Dermis blood vessel endothelial cell (primary cell): ENCODE measurements at regions not wholly inside any gene's neighbourhood (a gene's known extent, or its start where the extent isn't known, plus 50 kb on each side); places are given as distances from the start of the nearest gene placed in this dataset.

Experiments used
- DNase-seq: peaks from one replicate; pipeline ENCODE4 v3.0.0; 2010

DNA sequence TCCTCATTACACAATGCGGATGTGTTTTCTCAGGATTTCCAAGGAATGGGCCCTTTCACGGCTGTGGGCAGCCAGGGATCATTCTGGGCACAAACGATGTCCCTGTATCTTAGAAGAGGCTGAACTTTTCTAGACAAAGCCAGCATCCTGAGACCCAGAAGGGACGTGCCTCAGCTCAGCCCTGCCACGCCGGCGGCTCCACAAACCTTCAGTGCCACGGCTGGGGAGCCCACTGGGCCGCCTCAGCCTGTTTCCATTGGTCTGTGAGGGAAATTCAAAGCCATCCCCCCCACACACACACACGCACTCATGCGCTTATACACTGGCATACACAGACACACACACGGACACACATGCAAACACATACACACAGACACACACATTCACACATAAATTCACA is 344.9 kb upstream of the MKI67 start:
- DNase-seq = no peak

DNA sequence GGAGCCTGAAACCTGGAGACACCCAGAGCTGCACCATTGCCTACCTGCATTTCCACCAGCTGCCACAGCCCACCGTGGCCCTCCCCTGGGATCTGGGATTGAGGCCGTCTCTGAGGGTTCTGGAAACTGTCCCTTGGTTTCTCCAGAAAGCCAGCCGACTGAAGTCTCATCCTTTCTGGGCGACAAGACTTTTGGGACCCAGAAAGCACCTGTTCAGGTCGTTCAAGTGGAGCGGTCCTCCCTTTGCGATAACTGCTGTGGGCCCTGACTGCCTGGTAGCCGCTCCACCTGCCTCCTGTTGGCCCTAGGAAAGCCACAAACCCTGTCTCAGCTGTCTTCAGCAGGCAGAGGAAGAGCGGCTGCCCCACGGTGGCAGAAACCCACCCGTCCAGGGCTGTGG is 346.0 kb upstream of the MKI67 start:
- DNase-seq = no peak

DNA sequence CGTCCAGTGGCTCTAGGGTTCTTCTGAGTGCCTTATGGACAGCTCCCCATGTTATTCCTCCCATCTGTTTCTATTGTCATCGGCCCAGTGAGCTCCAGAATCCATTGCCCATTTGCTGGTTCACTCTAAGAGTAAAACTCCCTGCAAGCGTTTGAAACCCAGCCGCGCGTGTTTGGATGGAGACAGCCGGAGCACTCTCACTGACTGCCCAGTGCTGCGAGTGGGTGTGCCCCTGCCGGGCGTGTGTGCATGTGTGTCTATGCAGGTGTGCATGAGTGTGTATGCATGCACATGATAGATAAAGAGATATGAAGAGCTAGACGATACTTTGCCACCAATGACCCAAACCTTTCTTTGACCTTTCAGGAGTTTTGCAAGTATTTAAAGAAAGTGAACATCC is 347.2 kb upstream of the MKI67 start:
- DNase-seq = no peak

DNA sequence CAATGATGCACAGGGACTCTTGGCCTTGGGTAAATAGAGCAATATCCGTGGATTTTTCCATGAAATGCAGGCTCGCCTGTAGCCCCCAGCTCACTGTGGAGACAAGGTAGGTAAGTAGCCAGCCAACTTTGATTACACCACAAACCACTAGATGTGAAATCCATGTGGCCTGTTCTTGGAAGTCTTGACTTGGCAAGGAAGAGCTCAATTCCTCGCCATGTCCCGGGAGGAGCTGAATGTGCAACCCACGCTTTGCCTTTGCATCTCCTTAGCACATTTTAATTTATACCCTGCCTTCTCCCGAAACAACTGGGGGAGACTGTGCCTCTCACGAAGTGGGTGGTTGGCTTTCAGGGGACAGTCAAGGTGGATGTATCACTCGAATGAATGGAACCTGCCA is 347.7 kb upstream of the MKI67 start:
- DNase-seq = no peak

DNA sequence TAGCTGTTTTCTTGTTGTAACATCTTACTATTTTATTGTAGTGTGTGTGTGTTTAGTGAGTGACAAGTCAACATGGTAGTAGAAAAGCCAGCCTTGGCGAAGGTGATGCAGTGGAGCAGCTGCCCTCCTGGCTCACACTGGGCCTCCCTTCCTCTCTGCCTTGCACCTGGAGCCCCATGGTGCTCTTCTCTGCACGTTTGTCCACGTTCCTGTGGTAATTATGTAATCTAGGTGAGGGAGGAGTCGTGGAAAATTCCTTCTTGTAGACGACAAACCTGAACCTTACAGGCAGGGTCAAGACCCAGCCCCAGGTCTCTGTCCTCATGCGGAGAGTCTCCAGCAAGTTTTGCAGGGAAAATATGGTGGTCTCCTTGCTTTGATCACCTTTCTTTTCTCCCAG is 348.3 kb upstream of the MKI67 start:
- no peak for DNase-seq

DNA sequence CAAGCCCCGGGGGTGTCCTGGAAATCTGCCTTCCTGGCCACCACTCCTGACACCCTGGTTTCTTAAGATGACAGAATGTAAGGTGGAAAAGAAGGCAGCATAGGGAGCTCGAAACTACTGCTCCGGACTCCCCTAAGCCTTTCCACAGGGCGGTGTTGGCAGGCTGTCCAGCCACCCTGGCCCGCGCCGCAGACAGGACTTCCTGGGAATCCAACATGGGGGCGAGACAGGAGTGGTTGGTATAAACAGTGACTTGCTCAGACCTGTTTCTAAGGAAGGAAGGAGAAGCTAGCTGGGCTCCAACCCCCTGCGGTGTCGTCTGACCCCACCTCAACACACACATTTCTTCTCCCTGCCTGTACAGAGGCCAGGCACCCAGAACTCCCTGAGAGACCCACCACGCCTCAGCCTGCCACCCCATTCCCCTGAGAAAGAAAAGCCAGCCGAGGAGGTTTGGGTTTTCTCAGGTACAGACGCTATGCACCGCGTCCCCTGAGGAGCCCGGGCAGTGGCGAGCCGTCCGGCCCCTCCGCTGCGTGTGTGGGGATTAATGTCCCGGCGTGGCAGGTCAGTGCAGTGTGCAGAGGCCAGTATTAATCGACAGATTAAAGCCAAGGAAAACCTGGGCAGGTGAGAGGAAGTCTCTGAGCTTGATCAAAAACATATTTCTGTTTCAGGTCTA is 349.6 kb upstream of the MKI67 start:
- DNase-seq = no peak

DNA sequence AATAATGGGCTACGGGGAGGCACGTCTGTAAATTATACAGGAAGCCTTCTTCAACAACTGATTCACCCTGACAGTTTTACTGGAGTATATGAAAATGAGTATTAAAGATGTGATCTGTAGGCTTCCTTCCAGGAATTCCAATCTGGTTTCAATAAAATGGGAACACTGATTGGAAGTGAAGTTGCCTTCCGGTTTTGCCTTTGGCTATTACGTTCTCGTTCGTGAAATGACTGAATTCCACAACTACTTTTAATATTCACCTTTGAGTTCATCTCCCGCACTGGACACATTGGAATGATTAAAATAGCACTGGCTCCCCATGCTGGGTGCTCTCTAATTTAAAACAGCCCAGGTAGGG is 350.1 kb upstream of the MKI67 start:
- no peak for DNase-seq

DNA sequence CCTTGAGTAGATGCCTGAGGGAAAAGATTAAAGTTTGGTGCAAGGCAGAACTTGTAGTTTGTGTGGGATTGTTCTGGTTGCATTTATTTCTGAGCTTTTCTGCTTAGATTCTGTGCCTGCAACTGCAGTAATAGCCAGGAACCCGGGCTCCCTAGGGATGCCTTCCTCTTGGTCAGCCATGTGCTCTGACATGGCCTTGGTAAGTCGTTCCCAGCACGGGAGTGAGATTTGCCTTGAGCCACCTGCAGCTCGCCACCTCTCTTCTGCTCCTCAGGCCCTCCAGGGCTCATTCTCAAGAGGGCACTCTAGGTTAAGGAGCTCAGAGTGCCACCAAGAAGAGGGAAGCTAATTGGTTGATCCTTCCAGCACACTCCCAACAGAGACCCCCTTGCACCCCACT is 350.6 kb upstream of the MKI67 start:
- DNase-seq = no peak

DNA sequence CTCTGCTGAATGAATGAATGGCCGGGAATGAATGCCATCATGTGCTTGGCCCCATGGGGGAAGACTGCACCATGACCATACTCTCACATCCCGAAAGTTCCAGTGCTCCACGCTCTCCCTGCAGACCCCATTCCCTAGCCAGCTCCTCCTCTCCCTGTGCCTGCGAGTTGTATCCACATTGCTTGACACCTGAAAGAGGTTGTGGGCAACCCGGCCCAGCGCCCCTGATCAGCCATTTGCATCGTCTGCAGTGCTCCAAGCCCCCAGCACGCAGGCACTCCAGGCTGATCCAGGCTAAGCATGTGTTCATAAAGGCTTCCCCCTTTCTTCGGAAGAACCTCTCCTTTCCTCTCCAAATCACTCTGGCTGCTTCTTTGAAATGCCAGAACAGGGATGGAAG is 354.4 kb upstream of the MKI67 start:
- no peak for DNase-seq

DNA sequence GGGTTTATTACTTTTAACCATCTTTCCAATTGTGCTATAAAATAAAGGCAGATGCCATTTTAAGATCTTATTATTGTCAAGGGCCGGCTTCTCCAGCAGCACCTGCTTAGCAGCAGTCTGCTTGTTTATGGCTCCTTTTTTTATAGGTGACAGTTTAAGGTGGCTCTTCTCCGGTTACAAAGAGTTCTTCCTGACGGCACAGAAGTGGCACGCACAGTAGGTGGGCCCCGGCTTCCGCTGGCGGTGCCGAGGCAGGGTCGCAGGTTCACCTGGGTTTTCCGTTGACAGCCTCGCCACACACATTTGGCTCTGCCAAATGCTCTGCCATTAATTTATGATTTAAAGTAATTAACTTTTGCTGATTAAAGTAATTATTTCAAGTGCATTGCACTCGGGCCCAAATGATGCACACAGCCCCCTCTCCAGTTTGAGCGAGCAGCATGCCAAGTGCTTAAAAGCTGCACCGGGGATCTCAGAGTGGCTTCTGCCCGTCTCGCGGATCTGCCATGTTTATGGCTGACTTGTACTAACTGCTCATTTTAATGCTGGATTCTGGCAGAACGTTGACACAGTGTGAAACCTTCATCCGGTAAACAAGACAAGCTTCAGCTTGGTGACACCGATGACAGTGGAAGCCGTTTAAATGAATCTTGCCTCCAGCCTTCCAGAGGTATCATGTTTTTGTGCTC is 355.1 kb upstream of the MKI67 start:
- no peak for DNase-seq

DNA sequence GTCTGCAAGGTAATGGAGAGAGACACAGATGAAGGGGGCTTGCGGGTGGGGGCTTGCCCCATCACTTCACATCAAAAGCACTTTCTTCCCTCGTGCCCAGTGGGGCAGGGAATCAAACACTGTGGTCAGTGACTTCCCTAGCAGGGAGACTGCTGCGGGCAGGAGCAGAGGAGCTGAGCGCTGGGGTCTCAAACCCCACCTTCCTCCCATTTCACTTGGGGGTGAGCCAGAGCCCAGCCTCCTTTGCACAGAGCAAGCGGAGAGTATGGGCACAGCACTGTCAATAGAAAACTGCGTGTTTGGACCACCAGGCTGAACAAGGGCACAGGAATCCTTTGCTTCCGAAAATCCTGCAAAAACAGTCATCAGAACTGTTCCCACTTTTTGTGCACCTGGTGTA is 355.8 kb upstream of the MKI67 start:
- no peak for DNase-seq

DNA sequence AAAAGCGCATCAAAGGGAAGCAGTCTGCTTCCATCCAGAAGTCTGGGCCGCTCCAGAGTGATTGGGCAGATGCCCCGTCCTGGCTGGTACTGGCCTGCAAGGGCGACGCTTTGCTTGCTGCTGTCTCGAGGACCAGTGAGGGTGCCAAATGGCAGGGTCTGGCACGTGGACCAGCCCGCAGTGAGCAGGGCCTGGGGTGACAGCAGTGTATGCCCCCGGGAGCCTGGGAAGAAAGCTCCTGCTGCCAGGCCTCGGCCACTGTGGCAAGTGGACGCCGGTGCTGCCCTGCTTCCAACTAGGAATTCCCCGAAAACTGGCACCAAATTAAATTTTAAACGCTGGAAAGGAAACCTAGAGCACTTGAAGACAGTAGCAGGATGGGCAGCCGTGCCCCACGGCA is 357.0 kb upstream of the MKI67 start:
- no peak for DNase-seq

DNA sequence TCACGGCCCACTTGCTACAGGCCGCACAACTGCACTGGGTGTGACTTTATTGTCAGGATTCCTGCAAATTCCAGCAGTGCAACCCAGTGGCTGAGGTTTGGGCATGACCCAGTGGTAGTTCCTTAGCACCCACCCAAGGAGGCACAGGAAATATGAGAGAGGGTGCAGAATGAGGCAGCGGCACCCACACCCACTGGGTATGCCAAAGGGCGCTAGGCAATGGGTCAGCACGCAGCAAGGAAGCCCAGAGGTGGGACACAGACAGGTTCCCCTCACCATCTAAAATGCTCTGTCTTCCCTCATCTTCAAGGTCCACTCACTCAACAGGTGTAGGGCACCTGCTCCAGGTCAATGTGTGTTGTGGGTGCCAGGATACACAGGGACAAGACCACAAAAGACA is 357.8 kb upstream of the MKI67 start:
- no peak for DNase-seq

DNA sequence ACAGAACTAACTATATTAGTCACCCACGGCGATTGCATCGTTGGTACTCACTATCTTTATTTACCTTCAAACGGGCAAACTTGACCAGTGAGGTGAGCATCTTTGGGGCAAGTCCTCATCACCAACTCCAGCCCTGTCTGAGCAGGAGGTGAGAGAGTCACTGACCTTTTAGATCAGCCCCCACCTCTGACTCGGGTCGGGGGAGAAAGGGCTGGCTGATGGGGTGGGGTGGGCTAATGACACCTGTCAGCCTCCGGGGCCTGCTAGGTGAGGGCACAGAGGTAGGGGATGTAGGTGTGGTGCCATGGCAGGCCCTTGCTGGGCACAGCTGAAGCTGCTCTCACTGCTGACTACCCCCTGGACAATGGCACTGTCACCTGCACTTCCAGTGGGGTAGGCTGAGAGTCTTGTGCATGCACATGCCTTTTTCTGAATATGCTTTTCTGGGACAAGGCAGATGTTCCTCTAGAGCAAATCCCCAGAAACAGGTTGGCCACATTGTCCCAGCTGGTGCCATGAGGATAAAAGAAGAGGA is 359.5 kb upstream of the MKI67 start:
- no peak for DNase-seq

DNA sequence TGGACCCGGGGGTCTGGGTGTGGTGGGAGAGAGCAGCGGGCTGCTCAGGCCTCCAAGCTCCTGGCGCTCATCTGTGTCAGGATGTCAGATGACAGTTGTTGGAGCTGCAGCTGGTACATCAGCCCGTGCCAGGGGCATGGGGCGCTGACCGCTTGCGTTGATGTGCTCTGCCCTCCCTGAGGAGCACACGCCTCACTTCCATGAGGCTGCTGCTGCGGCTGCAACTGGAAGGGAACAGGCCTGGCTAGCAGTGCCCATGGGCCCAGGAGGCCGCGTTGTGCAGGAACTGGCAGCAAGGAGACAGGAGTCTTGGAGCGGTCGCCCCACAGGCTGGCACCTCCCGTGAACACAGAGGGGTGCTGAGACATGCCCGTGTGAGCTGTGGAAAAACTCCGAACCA is 361.3 kb upstream of the MKI67 start:
- no peak for DNase-seq

DNA sequence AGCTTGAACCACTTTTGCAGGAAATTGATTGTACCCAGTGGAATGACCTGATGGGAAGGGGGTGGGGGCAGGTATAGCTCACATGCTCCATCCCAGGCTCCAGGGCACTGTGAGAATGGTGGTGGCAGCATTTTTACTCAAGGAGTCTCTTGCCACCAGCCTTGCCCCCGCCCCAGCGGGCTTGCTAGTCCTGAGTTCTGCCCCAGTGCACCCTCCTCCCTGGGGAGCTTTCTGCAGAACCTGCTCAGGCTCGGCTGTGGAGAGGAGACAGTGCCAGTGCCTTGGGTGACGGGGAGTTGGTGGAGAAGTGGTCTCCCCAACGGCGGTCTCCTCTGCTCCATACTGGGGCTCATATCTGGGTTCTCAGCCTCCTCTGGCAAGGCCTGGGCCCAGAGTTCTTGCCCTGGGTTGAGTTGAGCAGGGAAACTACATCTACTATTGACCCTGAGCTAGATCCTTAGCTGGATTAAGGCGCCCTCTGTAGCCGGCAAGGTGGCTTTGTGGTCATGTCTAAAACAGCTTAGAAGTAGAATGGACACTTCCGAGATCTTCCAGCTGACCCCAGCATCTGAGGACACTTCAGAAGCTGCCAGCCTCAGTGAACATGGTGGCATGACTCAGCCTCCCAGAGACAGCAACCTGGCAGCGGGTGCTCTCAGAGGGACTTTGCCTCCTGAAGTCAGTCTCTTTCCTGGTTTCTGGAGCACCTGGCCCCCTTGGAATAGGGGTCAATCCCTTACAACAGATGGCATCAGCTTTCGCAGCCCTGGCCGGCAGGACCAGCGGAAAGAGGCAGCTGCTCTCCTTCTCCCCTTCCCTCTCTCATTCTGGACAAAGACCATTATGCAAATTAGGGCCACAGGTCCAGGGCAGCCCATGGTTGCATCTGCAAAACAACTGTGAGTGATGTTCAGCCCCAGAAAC is 363.4 kb upstream of the MKI67 start:
- DNase-seq = no peak

DNA sequence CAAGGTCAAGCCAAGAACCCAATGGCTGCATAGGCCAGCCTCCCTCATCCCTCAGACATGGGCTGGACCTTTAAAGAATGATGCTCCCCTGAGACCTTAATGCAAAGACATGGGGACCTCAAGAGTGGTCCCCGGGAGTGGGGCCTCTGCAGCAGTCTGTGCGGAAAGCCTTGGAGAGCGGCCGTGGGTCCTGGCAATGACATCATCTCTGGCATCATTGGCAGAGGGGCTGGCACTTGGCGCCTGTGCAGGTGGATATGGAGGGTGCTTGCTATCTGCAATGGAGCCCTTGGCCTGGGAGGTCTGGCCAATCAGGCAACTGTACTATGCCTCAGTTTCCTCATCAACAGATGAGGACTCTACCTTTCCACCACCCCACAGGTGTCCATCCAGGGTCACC is 365.5 kb upstream of the MKI67 start:
- DNase-seq = no peak

DNA sequence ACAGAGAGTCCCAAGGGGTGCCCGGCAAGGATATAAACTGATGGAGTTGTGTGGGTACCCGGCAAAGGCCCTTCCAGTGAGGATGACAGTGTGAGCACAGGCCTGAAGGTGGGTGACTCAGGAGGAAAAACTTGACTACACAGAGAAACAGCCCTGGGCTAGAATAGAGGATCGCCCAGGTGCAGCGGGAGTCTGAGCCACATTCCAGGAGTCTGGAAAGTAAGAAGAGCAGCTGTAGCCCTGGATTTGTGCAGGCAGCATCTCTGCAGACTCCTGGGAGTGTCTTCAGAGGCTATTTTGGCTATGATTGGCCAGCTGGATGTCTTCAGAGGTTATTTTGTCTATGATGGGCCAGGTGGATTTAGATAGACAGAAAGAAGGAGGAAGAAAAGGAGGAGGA is 367.6 kb upstream of the MKI67 start:
- no peak for DNase-seq

DNA sequence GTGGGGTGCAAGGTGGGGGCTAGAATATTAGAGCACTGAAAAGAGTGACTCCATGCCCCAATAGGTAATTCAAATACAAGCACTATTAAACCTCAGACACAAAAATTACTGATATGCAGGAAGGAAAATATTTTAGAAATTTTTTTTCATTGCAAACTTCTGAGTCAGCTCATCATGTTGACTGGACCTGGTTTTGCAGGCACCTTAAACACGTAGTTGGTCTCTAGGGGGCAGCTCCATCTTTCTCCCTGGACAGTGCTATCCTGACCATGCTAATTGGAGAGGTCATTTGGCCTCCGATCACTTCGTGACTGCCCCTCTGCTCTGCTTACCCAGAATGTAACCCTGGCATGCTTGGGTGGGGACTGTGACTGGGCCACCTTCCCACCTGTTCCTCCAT is 368.4 kb upstream of the MKI67 start:
- DNase-seq = no peak

DNA sequence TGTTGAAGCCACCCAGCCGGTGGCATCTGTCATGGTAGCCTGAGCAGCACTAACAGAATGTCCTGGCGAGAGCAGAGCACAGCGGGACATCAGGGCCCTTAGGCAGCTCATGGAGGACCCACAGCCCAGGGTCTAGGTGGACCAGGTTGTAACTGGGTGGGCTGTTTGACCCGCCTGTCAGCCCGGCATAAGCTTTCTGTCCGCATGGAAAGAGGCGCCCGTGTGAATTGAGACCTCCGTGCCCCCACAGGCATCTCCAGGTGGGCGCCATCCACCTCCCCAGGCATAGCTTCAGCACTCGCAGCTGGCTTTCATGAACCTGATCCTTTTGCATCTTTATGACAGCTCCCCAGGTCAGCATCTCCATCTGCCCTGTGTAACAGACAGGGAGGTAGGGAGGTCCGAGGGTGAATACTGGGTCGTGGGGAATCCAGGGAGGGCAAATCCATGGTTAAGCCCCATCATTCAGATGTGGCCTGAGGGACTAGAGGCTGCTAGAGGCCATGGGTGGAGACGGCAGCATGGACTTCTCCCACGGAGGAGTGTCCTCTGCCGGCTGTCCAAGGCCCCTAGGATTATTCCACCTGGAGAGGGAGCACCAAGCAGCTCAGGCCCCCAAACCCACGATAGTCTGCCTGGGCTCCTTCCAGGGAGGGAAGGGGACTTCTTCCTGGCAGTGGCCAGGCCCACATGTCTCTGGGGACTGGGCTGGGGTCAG is 371.6 kb upstream of the MKI67 start:
- no peak for DNase-seq

DNA sequence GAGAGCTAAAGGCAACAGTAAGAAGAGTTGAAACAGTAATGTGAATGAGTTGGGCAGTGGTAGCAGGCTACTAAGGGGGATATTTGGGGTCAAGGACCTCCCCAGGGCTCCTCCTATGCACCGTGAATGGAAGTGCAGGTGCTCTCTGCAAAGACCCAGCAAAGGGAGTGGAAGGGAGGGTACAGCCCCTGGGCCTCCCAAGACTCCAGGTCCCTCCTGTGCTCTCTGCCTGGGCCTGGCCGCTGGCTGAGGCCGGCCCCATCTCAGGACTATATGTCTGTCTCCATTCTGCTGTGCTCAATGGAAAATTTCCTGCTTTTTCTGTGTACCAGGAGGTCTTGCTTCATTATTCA is 372.1 kb upstream of the MKI67 start:
- DNase-seq = no peak

DNA sequence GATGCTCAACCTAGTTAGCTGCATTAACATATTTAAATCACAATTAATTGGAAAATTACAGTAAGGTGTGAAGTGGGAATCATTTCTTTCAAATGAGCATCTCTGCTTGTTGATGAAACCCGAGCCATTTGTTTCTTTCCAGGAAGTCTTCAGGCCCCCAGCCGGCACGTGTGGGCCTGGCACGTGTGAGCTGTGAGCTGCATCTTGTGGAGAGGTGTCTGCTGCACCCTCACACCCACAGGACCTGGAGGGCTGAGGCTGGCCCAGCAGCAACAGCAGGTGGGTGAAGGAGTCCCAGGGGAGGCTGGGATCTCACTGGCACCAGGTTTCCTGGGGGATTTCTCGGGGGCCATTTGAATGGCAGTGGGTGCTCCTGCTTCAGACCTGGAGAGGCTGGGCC is 372.5 kb upstream of the MKI67 start:
- DNase-seq = no peak

DNA sequence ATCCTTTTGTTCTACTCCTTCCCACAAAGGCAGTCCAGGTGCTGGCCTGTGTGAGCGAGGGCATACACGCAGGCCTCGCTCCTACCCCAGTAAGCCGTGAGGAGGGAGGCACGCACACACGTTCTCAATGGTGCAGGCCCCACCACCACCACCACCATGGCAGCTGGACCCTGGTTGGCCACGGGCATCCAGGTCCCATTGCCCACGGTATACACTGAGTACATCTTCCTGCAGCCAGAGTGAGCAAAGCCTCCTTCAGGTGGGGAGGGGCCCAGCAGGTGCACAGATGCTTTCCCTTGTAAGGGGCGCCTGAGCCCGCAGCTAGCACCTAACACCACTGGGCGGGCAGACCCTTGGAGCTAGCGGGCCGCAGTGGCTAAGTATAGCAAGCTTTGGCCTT is 373.3 kb upstream of the MKI67 start:
- DNase-seq = no peak
